SK-N-DZ (cell line): ENCODE measurements at regions not wholly inside any gene's neighbourhood (a gene's known extent, or its start where the extent isn't known, plus 50 kb on each side); places are given as distances from the start of the nearest gene placed in this dataset.
"Not testable (repeated sequence)": the region's sequence is repeated elsewhere in the genome, so short reads cannot be mapped to it uniquely, and the experiment has no call there.

Experiments used
- DNase-seq: peaks from one replicate; pipeline ENCODE4 v3.0.0-alpha.2; 2015; ENCODE audit warnings: low spot score

- no peak for DNase-seq
Observed at GRCh38 chr2:238502088-238502810, 75.5 kb downstream of the ASB1 start.

- DNase-seq = no peak
Observed at GRCh38 chr2:238502956-238503791, 76.4 kb downstream of the ASB1 start.

GRCh38 chr2:238504181-238504931 lies 77.6 kb downstream of the ASB1 start:
- DNase-seq = no peak

GRCh38 chr2:238505119-238505891 lies 78.6 kb downstream of the ASB1 start:
- no peak for DNase-seq

- no peak for DNase-seq
Observed at GRCh38 chr2:238505892-238506280, 79.2 kb downstream of the ASB1 start.

GRCh38 chr2:238506371-238507068 lies 79.8 kb downstream of the ASB1 start:
- no peak for DNase-seq

GRCh38 chr2:238507836-238508235 lies 81.1 kb downstream of the ASB1 start:
- no peak for DNase-seq

GRCh38 chr2:238509151-238509835 lies 82.6 kb downstream of the ASB1 start:
- DNase-seq = no peak

- DNase-seq = no peak
Observed at GRCh38 chr2:238509903-238510302, 83.2 kb downstream of the ASB1 start.

GRCh38 chr2:238510911-238511613 lies 84.3 kb downstream of the ASB1 start:
- no peak for DNase-seq

- no peak for DNase-seq
Observed at GRCh38 chr2:238511614-238511950, 84.9 kb downstream of the ASB1 start.

- DNase-seq = no peak
Observed at GRCh38 chr2:238512247-238512867, 85.6 kb downstream of the ASB1 start.

GRCh38 chr2:238513346-238513745 lies 86.6 kb downstream of the ASB1 start:
- no peak for DNase-seq

- DNase-seq = not testable (repeated sequence)
Observed at GRCh38 chr2:238514024-238514423, 87.3 kb downstream of the ASB1 start.

GRCh38 chr2:238515377-238515776 lies 88.7 kb downstream of the ASB1 start:
- DNase-seq = no peak

GRCh38 chr2:238517209-238517608 lies 90.5 kb downstream of the ASB1 start:
- DNase-seq = no peak

GRCh38 chr2:238518172-238518820 lies 91.6 kb downstream of the ASB1 start:
- DNase-seq = no peak

GRCh38 chr2:238518821-238519186 lies 92.1 kb downstream of the ASB1 start:
- no peak for DNase-seq

GRCh38 chr2:238520359-238520886 lies 93.7 kb downstream of the ASB1 start:
- DNase-seq = no peak
